SK-MEL-5 (cell line): ENCODE measurements at regions not wholly inside any gene's neighbourhood (a gene's known extent, or its start where the extent isn't known, plus 50 kb on each side); places are given as distances from the start of the nearest gene placed in this dataset.

Experiments
- DNase-seq: peaks from one replicate; pipeline ENCODE4 v3.0.0-alpha.2; 2016; ENCODE audit warnings: low read depth, low spot score
- in situ Hi-C: cut with HindIII; loops from 2 replicates; pipeline ENCODE4 v1.10.0; 2016; ENCODE audit warnings: low sequenced_read_pairs, high pct_unique_total_duplicates, low pct_unique_long_range_greater_than_20kb

DNA sequence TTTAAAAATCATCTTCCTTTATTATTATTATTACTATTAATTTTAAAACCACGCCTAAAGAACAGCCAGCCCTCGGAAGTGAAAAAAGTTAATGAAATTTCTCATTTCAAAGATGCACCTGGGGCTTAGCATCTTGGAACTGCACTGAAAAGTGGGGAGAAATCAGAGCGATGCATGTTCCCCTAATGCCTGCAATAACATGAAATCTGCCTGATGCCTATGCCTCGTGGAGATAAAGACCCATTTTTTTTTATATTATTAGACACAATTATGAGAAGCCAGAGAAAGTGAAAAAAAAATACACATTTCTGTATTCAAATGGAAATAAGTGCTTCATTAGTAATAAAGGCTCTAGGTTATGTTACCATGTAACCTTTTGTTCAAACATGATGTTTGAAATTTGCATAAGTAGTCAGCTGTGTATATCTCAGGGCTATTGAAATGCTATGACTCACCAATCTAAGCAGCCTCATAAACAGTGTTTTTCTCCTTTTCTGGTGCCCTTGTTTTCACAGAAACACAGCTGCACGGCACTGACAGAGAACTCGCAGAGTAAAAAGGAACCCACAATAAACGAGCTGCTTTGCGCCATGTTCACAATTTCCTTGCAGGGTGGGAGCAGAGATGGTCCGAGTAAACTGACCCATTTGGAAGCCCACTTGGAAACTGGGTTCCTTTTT, 175.8 kb upstream of the PRKCQ start:
- in situ Hi-C loops: no loop called here
- no peak for DNase-seq

GRCh38 chr10:6753644-6754043, 173.6 kb upstream of the PRKCQ start:
- in situ Hi-C loops: no loop called here
- DNase-seq: no peak

DNA sequence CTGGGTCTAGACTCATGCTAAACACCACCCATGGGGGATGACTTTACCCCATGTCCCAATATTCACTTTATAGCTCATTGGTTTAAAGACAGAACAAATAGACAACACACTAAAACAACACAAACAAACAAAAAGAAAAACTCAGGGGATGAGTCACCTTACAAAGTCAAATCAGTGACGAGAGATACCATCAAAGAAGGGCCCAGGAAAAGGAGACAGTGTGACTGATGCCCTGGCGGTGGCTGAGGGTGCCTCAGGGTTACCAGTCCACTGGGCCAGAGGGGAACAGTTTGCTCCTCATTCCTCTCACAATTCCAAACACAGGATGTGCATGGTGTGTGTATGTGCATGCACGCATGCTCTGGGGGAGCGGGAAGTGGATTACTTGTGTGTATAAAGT, 171.3 kb upstream of the PRKCQ start:
- in situ Hi-C loops: no loop called here
- DNase-seq: no peak

DNA sequence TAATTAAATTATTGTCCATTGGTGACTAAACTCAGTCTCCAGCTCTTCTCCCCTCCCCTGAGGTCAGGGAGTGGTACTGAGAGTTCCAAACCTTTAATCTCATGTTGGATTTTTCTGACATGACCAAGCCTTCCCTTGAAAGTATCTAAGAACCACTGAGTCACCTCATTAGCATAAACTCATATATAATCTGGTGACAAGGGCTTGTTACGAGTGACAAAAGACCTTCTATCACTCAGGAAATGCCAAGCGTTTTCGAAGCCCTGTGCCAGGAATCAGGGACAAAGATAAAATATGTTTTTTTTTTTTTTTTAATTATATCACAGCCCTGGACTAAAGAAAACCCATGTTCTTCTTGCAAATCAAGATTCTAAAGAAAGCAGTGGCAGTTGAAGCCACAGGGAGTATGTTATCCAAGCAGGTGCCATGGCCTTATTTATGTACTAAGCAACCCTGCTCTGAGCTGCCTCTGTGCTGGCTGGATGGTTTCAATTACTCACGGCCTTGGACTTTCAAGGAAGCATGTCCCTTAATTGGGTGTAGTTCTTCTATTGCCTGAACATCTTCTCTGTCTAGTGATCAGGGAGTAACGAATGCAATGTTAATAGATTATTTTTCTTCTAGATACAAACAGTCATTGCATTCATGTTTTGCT, 169.0 kb upstream of the PRKCQ start:
- in situ Hi-C loops: no loop called here

DNA sequence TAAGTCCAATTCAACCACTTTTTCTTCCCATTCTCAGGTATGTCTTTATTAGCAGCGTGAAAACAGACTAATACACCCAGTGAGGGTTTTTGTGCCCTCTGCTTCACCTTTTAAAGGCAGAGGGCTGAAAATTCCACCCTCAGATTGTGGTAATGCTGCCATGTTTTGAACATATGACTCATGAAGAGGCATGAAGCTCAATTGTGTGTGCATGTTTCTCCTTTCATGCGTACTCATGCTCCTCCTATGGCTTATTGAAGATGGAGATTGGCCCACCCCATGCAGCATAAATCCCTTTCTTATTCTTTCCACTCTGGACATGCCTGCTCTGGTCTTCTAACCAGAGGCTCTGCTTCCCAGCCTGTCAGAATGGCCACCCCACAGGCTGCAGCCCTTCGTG, 168.0 kb upstream of the PRKCQ start:
- DNase-seq: no peak
- in situ Hi-C loops: no loop called here

More for the DNA sequence above, 169.0 kb upstream of the PRKCQ start:
- no peak for DNase-seq

DNA sequence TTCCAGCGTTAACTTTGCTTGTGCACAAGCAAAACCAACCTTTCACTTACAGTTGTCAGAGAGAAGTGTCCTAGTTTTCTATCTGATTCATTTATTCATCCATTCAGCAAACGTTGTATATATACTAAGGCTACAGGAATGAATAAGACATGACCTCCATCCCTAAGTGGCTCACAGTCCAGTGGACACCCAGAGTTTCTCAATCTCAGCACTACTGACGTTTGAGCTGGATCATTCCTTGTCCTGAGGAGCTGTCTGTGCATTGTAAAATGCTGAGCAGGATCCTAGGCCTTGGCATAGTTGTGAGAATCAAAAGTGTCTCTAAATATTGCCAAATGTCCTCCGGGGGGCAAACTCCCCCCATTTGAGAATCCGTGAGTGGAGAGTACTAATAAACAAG, 166.7 kb upstream of the PRKCQ start:
- DNase-seq: no peak
- in situ Hi-C loops: no loop called here

DNA sequence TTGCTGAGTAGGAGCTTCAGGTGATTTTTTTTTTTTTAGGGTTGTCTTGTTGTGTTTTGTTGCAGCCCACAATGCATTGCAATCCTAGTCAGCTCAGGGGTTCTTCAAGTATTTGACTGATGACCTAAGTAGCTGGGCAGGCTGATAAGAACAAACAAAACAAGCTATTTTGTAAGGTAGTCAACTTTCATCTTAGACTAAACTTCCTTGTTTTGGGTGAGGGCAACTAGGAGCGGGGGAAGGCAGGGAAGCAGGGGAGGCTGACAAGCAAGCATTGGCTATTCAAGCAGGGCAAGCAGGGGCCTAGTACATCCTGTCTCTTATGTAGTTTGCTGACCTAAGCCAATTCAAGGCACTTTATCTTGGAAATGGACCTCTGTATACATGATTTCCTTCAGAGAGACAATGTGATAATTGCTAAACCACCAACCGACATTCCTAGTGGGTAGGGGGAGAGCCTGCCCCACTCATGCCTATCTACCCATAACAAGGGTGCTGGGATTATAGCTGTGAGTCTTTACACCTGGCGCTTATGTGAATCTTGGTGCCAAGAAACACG, 163.3 kb upstream of the PRKCQ start:
- DNase-seq: no peak
- in situ Hi-C loops: no loop called here

DNA sequence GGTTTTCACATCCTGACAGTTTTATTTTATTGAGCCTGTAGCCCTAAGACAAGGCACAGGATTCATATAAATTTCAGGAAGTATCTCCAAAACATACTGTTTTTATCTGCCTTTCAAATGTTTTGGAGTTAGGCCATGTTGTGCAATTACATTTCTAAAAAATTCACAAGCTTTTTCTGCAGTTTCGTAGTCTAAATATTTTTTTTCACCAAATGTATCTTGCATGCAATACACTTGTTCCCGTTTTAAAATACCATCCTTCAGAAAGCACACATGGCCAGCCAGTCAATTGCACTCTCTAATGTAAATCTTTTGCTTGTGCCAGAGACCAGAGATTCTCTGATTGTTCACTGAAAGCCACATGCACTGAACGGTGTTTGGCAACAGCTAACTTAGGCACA, 161.5 kb upstream of the PRKCQ start:
- in situ Hi-C loops: no loop called here
- DNase-seq: no peak

GRCh38 chr10:6739530-6740174, 159.6 kb upstream of the PRKCQ start:
- DNase-seq: no peak
- in situ Hi-C loops: no loop called here

DNA sequence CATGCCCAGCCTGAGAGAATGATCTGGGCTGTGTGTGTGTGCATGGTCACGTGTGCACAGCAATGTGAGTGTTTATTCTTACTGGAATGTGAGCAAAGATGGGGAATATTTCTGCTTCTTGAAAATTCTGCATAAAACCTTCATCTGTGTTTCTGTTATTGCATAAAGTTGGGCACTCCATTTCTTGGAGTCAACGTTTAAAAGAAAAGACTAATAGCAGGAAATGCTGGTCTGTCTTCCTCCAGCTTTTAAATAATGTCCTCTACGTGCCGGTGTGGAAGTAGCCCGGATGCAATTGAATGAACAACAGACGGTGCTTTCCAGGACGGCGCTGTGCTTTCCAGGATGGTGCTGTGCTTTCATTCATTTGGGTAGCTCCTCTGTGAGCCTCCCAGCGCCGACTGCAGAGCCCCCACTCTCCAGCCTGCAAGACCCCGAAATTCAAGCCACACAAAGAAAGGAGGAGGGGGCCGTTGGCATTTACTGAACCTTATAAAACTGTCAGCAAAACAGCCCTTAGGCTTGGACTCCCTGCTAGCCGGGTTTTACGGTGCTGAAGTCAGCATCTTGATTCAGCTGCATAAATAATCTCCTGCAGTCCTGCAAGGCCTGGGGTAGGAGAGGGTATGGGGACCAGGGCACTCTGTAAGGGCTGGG, 158.2 kb upstream of the PRKCQ start:
- DNase-seq: no peak
- in situ Hi-C loops: no loop called here

- in situ Hi-C loops: no loop called here
- DNase-seq: no peak
These were observed 157.7 kb upstream of the PRKCQ start for GRCh38 chr10:6737758-6738111.

DNA sequence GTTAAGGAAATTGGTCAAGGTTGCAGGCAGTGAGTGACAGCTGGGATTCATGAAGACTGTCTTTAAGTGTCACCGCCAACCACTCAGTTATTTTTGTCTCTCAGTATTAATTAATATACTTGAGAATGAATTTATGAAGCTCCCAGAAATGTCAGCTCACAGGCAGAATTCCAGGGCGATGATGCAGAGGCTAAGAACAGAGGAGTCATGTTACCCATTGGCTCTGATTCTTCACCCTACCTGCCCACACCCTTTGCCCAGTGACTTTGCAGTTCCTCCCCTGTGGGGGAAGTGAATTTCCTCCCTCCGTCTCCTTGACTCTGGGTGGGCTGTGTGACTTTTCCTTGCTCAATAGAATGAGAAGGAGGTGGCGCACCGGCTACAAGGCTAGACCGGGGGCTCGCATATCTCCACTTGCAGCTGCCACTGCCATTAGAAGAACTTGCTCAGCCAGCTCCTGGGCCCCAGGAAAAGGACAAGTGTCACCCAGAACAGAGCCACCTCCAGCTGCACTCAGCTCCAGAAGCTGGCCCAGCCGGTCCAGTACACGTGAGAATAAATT, 157.1 kb upstream of the PRKCQ start:
- no peak for DNase-seq

DNA sequence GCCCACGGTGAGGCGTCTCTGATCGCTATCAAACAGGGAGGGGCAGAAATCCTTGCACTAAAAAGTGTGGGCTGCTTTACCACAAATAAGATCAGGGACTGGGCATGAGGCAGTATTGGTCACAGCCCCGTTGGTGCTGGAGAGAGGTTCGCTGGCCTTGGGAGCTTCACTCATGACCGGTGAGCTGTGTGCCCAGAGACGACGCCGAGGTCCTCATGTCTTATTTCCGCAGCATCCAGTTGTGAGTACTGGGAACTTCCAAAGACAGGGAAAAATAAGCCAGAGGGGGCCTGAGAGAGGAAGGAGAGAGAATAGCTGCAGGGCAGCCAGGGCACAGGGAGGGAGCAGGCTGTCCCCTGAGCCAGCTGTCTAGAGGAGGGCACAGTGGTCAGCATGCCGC, 154.2 kb upstream of the PRKCQ start:
- in situ Hi-C loops: no loop called here

More for the DNA sequence above, 157.1 kb upstream of the PRKCQ start:
- in situ Hi-C loops: no loop called here

GRCh38 chr10:6729861-6730344, 149.8 kb upstream of the PRKCQ start:
- in situ Hi-C loops: no loop called here
- DNase-seq: no peak

More for the DNA sequence above, 154.2 kb upstream of the PRKCQ start:
- no peak for DNase-seq

GRCh38 chr10:6729071-6729774, 149.1 kb upstream of the PRKCQ start:
- in situ Hi-C loops: no loop called here

GRCh38 chr10:6726924-6727323, 146.8 kb upstream of the PRKCQ start:
- in situ Hi-C loops: no loop called here
- no peak for DNase-seq

More at GRCh38 chr10:6729071-6729774, 149.1 kb upstream of the PRKCQ start:
- DNase-seq: no peak

- DNase-seq: no peak
- in situ Hi-C loops: no loop called here
These were observed 142.5 kb upstream of the PRKCQ start for GRCh38 chr10:6722616-6723004.
